ENCODE measurements at regions not wholly inside any gene's neighbourhood (a gene's known extent, or its start where the extent isn't known, plus 50 kb on each side); places are given as distances from the start of the nearest gene placed in this dataset.

GRCh38 chr4:185071236-185071811, 53.0 kb downstream of the HELT start:
- ChIA-PET POLR2A (no interaction called here), CTCF (interaction anchor here (0.9 to 1.4 kb wide), 2 partner anchors 23 to 30 kb away, joined by 3 to 4 read pairs; no protein-coding TSS in a partner anchor)
- peaks cover 0 to 5% (median 2%) of the 10 kb centered on the region in 5 experiments for H3K27me3 ChIP-seq (replicated peaks in 2 of 5; ENCODE audit: control insufficient read depth in 4 of 5, insufficient read depth in 5 of 5, low read length in 4 of 5)
- no peaks in the 10 kb centered on the region for H3K36me3 ChIP-seq (ENCODE audit: control insufficient read depth in 4 of 4, insufficient read depth in 4 of 4, low read length in 3 of 4)
- no peak overlapping the region for H3K4me3 ChIP-seq (ENCODE audit: control insufficient read depth in 1 of 7, extremely low read depth in 1 of 7, insufficient read depth in 4 of 7, low read depth in 2 of 7, low read length in 6 of 7)
- WGBS (ENCODE audit: insufficient coverage): 100% methylated on average over 3 of the region's 8 CpGs
- H3K9me3 ChIP-seq (ENCODE audit: control extremely low read depth in 1 of 5, control insufficient read depth in 4 of 5, insufficient read depth in 2 of 5, low read depth in 1 of 5, low read length in 4 of 5): no peaks in the 10 kb centered on the region
- H3K4me1 ChIP-seq (ENCODE audit: control extremely low read depth in 1 of 4, control insufficient read depth in 4 of 4, insufficient read depth in 4 of 4, low read length in 3 of 4): no peaks in the 10 kb centered on the region
- no peak for DNase-seq
- H3K27ac ChIP-seq (ENCODE audit: insufficient read depth in 1 of 2, low read depth in 1 of 2, low read length in 2 of 2, poor library complexity in 1 of 2, severe bottlenecking in 2 of 2): no peak overlapping the region

- Histone ChIP-seq H3K27me3 (replicated peaks in 2 of 5; ENCODE audit: control insufficient read depth in 4 of 5, insufficient read depth in 5 of 5, low read length in 4 of 5) (peaks cover 0 to 7% (median 2%) of the 10 kb centered on the region in 5 experiments), H3K27ac (ENCODE audit: insufficient read depth in 1 of 2, low read depth in 1 of 2, low read length in 2 of 2, poor library complexity in 1 of 2, severe bottlenecking in 2 of 2) (no peak overlapping the region), H3K36me3 (ENCODE audit: control insufficient read depth in 4 of 4, insufficient read depth in 4 of 4, low read length in 3 of 4) (no peaks in the 10 kb centered on the region), H3K4me1 (ENCODE audit: control extremely low read depth in 1 of 4, control insufficient read depth in 4 of 4, insufficient read depth in 4 of 4, low read length in 3 of 4) (no peaks in the 10 kb centered on the region), H3K9me3 (ENCODE audit: control extremely low read depth in 1 of 5, control insufficient read depth in 4 of 5, insufficient read depth in 2 of 5, low read depth in 1 of 5, low read length in 4 of 5) (no peaks in the 10 kb centered on the region), H3K4me3 (ENCODE audit: control insufficient read depth in 1 of 7, extremely low read depth in 1 of 7, insufficient read depth in 4 of 7, low read depth in 2 of 7, low read length in 6 of 7) (no peak overlapping the region)
- WGBS (ENCODE audit: insufficient coverage): no CpG with 5 or more reads among the region's 6 CpGs
- CTCF ChIA-PET: interaction anchor here (2.6 kb wide), 1 partner anchor 17 kb away, joined by 6 read pairs; no protein-coding TSS in a partner anchor
- no peak for DNase-seq
- POLR2A ChIA-PET: no interaction called here
Measured at GRCh38 chr4:185079271-185079905, 61.1 kb downstream of the HELT start.

GRCh38 chr4:185080545-185080944, 62.3 kb downstream of the HELT start:
- ChIA-PET CTCF (interaction anchor here (0.9 to 2.6 kb wide), 2 partner anchors 15 to 16 kb away, joined by 3 to 6 read pairs; no protein-coding TSS in a partner anchor), POLR2A (no interaction called here)
- DNase-seq: no peak
- Histone ChIP-seq H3K27ac (ENCODE audit: insufficient read depth in 1 of 2, low read depth in 1 of 2, low read length in 2 of 2, poor library complexity in 1 of 2, severe bottlenecking in 2 of 2) (no peak overlapping the region), H3K4me1 (ENCODE audit: control extremely low read depth in 1 of 4, control insufficient read depth in 4 of 4, insufficient read depth in 4 of 4, low read length in 3 of 4) (no peaks in the 10 kb centered on the region), H3K9me3 (ENCODE audit: control extremely low read depth in 1 of 5, control insufficient read depth in 4 of 5, insufficient read depth in 2 of 5, low read depth in 1 of 5, low read length in 4 of 5) (no peaks in the 10 kb centered on the region), H3K4me3 (ENCODE audit: control insufficient read depth in 1 of 7, extremely low read depth in 1 of 7, insufficient read depth in 4 of 7, low read depth in 2 of 7, low read length in 6 of 7) (no peak overlapping the region), H3K27me3 (replicated peaks in 2 of 5; ENCODE audit: control insufficient read depth in 4 of 5, insufficient read depth in 5 of 5, low read length in 4 of 5) (peaks cover 0 to 7% (median 0%) of the 10 kb centered on the region in 5 experiments), H3K36me3 (ENCODE audit: control insufficient read depth in 4 of 4, insufficient read depth in 4 of 4, low read length in 3 of 4) (no peaks in the 10 kb centered on the region)
- no CpG with 5 or more reads among the region's 4 CpGs for WGBS (ENCODE audit: insufficient coverage)

GRCh38 chr4:185082561-185082960, 60.5 kb upstream of the SLC25A4 start:
- H3K27me3 ChIP-seq (replicated peaks in 2 of 5; ENCODE audit: control insufficient read depth in 4 of 5, insufficient read depth in 5 of 5, low read length in 4 of 5): peaks cover 0 to 7% (median 0%) of the 10 kb centered on the region in 5 experiments
- no peak overlapping the region for H3K4me3 ChIP-seq (ENCODE audit: control insufficient read depth in 1 of 7, extremely low read depth in 1 of 7, insufficient read depth in 4 of 7, low read depth in 2 of 7, low read length in 6 of 7)
- H3K4me1 ChIP-seq (ENCODE audit: control extremely low read depth in 1 of 4, control insufficient read depth in 4 of 4, insufficient read depth in 4 of 4, low read length in 3 of 4): no peaks in the 10 kb centered on the region
- ChIA-PET POLR2A (no interaction called here), CTCF (interaction anchor here (1.9 kb wide), 1 partner anchor 13 kb away, joined by 10 read pairs; no protein-coding TSS in a partner anchor)
- no peak overlapping the region for H3K27ac ChIP-seq (ENCODE audit: insufficient read depth in 1 of 2, low read depth in 1 of 2, low read length in 2 of 2, poor library complexity in 1 of 2, severe bottlenecking in 2 of 2)
- H3K36me3 ChIP-seq (ENCODE audit: control insufficient read depth in 4 of 4, insufficient read depth in 4 of 4, low read length in 3 of 4): no peaks in the 10 kb centered on the region
- DNase-seq: peak; percentile 37 to 66 (median 59)
- 20% methylated on average over 2 of the region's 3 CpGs for WGBS (ENCODE audit: insufficient coverage)
- H3K9me3 ChIP-seq (ENCODE audit: control extremely low read depth in 1 of 5, control insufficient read depth in 4 of 5, insufficient read depth in 2 of 5, low read depth in 1 of 5, low read length in 4 of 5): no peaks in the 10 kb centered on the region

- 65% methylated on average over 15 of the region's 16 CpGs for WGBS (ENCODE audit: insufficient coverage)
- POLR2A ChIA-PET: interaction anchor here (0.6 kb wide), 2 partner anchors 29 to 520 kb away, joined by 3 read pairs; no protein-coding TSS in a partner anchor
- Histone ChIP-seq H3K27ac (ENCODE audit: insufficient read depth in 1 of 2, low read depth in 1 of 2, low read length in 2 of 2, poor library complexity in 1 of 2, severe bottlenecking in 2 of 2) (no peak overlapping the region), H3K9me3 (ENCODE audit: control extremely low read depth in 1 of 5, control insufficient read depth in 4 of 5, insufficient read depth in 2 of 5, low read depth in 1 of 5, low read length in 4 of 5) (no peaks in the 10 kb centered on the region), H3K27me3 (replicated peaks in 2 of 5; ENCODE audit: control insufficient read depth in 4 of 5, insufficient read depth in 5 of 5, low read length in 4 of 5) (no peaks in the 10 kb centered on the region), H3K4me1 (ENCODE audit: control extremely low read depth in 1 of 4, control insufficient read depth in 4 of 4, insufficient read depth in 4 of 4, low read length in 3 of 4) (no peaks in the 10 kb centered on the region), H3K36me3 (ENCODE audit: control insufficient read depth in 4 of 4, insufficient read depth in 4 of 4, low read length in 3 of 4) (no peaks in the 10 kb centered on the region), H3K4me3 (ENCODE audit: control insufficient read depth in 1 of 7, extremely low read depth in 1 of 7, insufficient read depth in 4 of 7, low read depth in 2 of 7, low read length in 6 of 7) (no peak overlapping the region)
- CTCF ChIA-PET: interaction anchor here (1.1 to 2.0 kb wide), 6 partner anchors 9 to 78 kb away, joined by 3 to 7 read pairs (median 4); no protein-coding TSS in a partner anchor
- DNase-seq: no peak
Measured at GRCh38 chr4:185086053-185086452, 57.0 kb upstream of the SLC25A4 start.

- 100% methylated on average over 4 of the region's 6 CpGs for WGBS (ENCODE audit: insufficient coverage)
Measured at GRCh38 chr4:185088899-185089298, 54.2 kb upstream of the SLC25A4 start.

GRCh38 chr4:185090592-185090991, 52.5 kb upstream of the SLC25A4 start:
- H3K4me3 ChIP-seq (ENCODE audit: control insufficient read depth in 1 of 7, extremely low read depth in 1 of 7, insufficient read depth in 4 of 7, low read depth in 2 of 7, low read length in 6 of 7): no peak overlapping the region

More at GRCh38 chr4:185088899-185089298, 54.2 kb upstream of the SLC25A4 start:
- peaks cover 0 to 2% (median 0%) of the 10 kb centered on the region in 5 experiments for H3K9me3 ChIP-seq (ENCODE audit: control extremely low read depth in 1 of 5, control insufficient read depth in 4 of 5, insufficient read depth in 2 of 5, low read depth in 1 of 5, low read length in 4 of 5)
- ChIA-PET POLR2A (no interaction called here), CTCF (no interaction called here)
- no peak overlapping the region for H3K27ac ChIP-seq (ENCODE audit: insufficient read depth in 1 of 2, low read depth in 1 of 2, low read length in 2 of 2, poor library complexity in 1 of 2, severe bottlenecking in 2 of 2)
- H3K36me3 ChIP-seq (ENCODE audit: control insufficient read depth in 4 of 4, insufficient read depth in 4 of 4, low read length in 3 of 4): no peaks in the 10 kb centered on the region
- no peaks in the 10 kb centered on the region for H3K4me1 ChIP-seq (ENCODE audit: control extremely low read depth in 1 of 4, control insufficient read depth in 4 of 4, insufficient read depth in 4 of 4, low read length in 3 of 4)
- no peak for DNase-seq
- no peaks in the 10 kb centered on the region for H3K27me3 ChIP-seq (replicated peaks in 2 of 5; ENCODE audit: control insufficient read depth in 4 of 5, insufficient read depth in 5 of 5, low read length in 4 of 5)
- H3K4me3 ChIP-seq (ENCODE audit: control insufficient read depth in 1 of 7, extremely low read depth in 1 of 7, insufficient read depth in 4 of 7, low read depth in 2 of 7, low read length in 6 of 7): no peak overlapping the region

More at GRCh38 chr4:185090592-185090991, 52.5 kb upstream of the SLC25A4 start:
- no peaks in the 10 kb centered on the region for H3K36me3 ChIP-seq (ENCODE audit: control insufficient read depth in 4 of 4, insufficient read depth in 4 of 4, low read length in 3 of 4)
- H3K27me3 ChIP-seq (replicated peaks in 2 of 5; ENCODE audit: control insufficient read depth in 4 of 5, insufficient read depth in 5 of 5, low read length in 4 of 5): no peaks in the 10 kb centered on the region
- POLR2A ChIA-PET: no interaction called here
- H3K4me1 ChIP-seq (ENCODE audit: control extremely low read depth in 1 of 4, control insufficient read depth in 4 of 4, insufficient read depth in 4 of 4, low read length in 3 of 4): no peaks in the 10 kb centered on the region
- no peak overlapping the region for H3K27ac ChIP-seq (ENCODE audit: insufficient read depth in 1 of 2, low read depth in 1 of 2, low read length in 2 of 2, poor library complexity in 1 of 2, severe bottlenecking in 2 of 2)
- WGBS (ENCODE audit: insufficient coverage): 100% methylated on average over 1 of the region's 1 CpG
- H3K9me3 ChIP-seq (ENCODE audit: control extremely low read depth in 1 of 5, control insufficient read depth in 4 of 5, insufficient read depth in 2 of 5, low read depth in 1 of 5, low read length in 4 of 5): peaks cover 0 to 2% (median 0%) of the 10 kb centered on the region in 5 experiments
- CTCF ChIA-PET: interaction anchor here (1.2 to 2.4 kb wide), 3 partner anchors 9 to 51 kb away, joined by 3 to 7 read pairs (median 3); no protein-coding TSS in a partner anchor
- no peak for DNase-seq
